GM18507 (cell line): ENCODE measurements at regions not wholly inside any gene's neighbourhood (a gene's known extent, or its start where the extent isn't known, plus 50 kb on each side); places are given as distances from the start of the nearest gene placed in this dataset.
"Not testable (repeated sequence)": the region's sequence is repeated elsewhere in the genome, so short reads cannot be mapped to it uniquely, and the experiment has no call there.

ENCODE experiments used
- DNase-seq: peaks from one replicate; pipeline ENCODE4 v3.0.0; 2011; ENCODE audit warnings: low read depth; ENCODE audit not compliant: insufficient read length; ENCODE audit errors: extremely low spot score
- FAIRE-seq: peaks from 2 replicates; lab custom pipeline; 2011; peaks lifted over from hg19 to GRCh38; lab: Jason Lieb, UNC

DNA sequence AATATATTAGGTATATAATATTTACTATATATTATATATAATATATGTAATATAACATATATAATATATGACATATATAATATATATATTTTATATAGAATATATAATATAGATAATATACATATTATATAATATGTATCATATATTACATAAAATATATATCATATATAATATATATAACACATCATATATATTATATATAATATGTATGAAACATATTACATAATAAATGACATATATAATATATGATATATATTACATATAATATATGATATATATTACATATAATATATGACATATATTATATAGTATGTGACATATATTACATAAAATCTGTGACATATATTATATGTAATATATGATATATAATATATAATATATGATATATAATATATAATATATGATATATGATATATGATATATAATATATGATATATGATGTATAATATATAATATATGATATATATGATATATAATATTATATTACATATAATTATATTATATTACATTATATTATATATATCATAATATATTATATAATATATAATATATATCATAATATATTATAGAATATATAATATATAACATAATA is 119.5 kb upstream of the RIMBP3 start:
- no peak for FAIRE-seq
- DNase-seq: no peak

DNA sequence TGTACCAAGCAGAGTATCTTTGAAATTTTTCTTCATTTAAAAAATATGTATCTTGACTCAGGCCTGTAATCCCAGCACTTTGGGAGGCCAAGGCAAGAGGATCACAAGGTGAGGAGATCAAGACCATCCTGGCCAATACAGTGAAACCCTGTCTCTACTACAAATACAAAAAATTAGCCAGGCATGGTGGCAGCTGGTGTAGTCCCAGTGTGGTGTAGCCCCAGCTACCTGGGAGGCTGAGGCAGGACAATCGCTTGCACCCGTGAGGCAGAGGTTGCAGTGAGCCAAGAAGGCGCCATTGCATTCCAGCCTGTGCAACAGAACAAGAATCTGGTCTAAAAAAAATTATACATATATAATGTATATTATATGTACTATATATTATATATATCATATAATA is 118.7 kb upstream of the RIMBP3 start:
- FAIRE-seq: peak; percentile 100
- not testable (repeated sequence) for DNase-seq
